ENCODE measurements at regions not wholly inside any gene's neighbourhood (a gene's known extent, or its start where the extent isn't known, plus 50 kb on each side); places are given as distances from the start of the nearest gene placed in this dataset.

GRCh38 chr13:60931858-60932546, 483.6 kb downstream of the PCDH20 start:
- TF ChIP-seq POLR2AphosphoS5 (IDR thresholded peaks at IDR 0.05) = no peak
- no peak for TF ChIP-seq CTCF (IDR thresholded peaks at IDR 0.05)
- TF ChIP-seq POLR2A (IDR thresholded peaks at IDR 0.05) = no peak

All from transverse colon (tissue), 4 donors.